ENCODE measurements at regions not wholly inside any gene's neighbourhood (a gene's known extent, or its start where the extent isn't known, plus 50 kb on each side); places are given as distances from the start of the nearest gene placed in this dataset.

DNA sequence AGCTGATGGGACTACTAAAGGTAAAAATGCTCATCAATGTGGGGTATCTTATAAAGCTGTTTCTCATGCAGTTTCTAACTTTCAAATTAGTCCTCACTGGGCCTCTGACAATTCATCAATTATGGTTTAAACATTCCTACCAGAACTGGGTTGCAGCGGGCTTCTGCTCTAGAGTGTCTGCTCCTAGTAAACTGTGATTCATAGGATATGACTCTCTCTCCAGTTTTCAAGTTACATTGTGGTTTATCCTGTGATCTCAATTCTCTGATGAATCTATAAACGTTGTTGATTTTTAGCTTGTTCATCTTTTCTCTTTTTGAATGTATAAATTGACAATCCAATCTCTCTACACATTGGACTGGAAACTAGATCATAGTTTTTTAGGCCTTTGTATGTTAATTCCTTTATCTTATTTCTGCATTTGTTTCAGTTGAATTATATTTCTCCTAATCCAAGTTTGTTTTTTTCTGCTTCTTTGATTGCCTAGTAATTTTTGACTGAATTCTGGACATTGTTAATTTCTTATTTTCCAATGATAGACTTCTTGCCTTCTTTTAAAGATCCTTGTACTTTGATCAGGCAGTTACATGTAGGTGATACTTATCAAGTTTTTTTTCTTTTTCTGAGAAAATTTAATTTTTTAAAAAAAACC lies 822.6 kb downstream of the TLE1 start:
- no peaks in the 10 kb centered on the region for H3K36me3 ChIP-seq (ENCODE audit: insufficient read depth, low read length)
- no peak overlapping the region for H3K27ac ChIP-seq
- no peaks in the 10 kb centered on the region for H3K9me3 ChIP-seq (ENCODE audit: low read depth, low read length)
- DNase-seq (ENCODE audit: low read depth, low spot score) = no peak
- TF ChIP-seq FOXP2 (optimal IDR thresholded peaks at IDR 0.05; ENCODE audit: control extremely low read depth, extremely low read length, insufficient read depth) (no peak), POLR2AphosphoS5 (IDR thresholded peaks at IDR 0.05; ENCODE audit: borderline replicate concordance, low read depth, low read length) (no peak)
- no peak overlapping the region for H3K9ac ChIP-seq (ENCODE audit: insufficient read length)
- H3K4me3 ChIP-seq = no peak overlapping the region

DNA sequence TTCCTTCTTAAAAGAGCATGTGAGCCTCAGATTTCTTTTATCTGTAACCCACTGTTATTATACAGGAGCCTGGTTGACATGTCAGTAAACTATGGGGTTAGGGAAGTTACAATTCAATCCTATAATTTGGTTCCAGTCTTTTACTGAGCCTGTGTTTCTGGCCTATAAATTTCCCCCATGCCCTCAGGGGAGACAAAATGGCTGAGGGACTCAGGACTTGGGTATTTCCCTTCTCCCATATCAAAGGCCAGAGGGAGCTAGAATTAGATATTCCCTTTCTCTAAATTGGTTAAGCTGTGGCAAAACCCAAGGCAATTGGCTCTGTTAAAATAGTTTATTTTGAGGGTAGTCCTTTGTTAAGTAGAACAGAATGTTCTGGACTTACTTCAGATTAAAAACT lies 823.2 kb downstream of the TLE1 start:
- no peaks in the 10 kb centered on the region for H3K36me3 ChIP-seq (ENCODE audit: insufficient read depth, low read length)
- H3K9ac ChIP-seq (ENCODE audit: insufficient read length) = no peak overlapping the region
- DNase-seq (ENCODE audit: low read depth, low spot score) = no peak
- no peak overlapping the region for H3K4me3 ChIP-seq
- H3K27ac ChIP-seq = no peak overlapping the region
- H3K9me3 ChIP-seq (ENCODE audit: low read depth, low read length) = no peaks in the 10 kb centered on the region
- TF ChIP-seq EZH2 (IDR thresholded peaks at IDR 0.05) = no peak
- no peak for TF ChIP-seq POLR2AphosphoS5 (IDR thresholded peaks at IDR 0.05; ENCODE audit: borderline replicate concordance, low read depth, low read length)
- no peak for TF ChIP-seq FOXP2 (optimal IDR thresholded peaks at IDR 0.05; ENCODE audit: control extremely low read depth, extremely low read length, insufficient read depth)

DNA sequence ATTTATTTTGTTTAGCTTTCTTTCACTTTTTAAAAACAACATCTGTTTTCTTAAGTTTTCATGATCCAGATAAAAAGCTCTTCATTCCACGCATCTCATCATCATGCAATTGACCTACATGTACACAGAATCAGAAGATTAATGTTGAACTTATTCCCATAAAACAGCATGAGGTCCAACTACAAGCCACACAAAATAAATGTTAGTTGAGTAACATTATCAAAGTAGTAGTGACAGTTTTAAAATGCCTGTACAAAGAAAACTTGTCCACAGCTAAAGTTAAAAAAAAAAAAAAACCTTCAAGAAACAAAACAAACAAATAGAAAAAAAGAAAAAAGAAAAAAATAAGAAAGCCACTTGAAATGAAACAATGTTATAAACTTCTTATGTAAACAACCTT lies 846.3 kb downstream of the TLE1 start:
- Histone ChIP-seq H3K36me3 (ENCODE audit: insufficient read depth, low read length) (no peaks in the 10 kb centered on the region), H3K9me3 (ENCODE audit: low read depth, low read length) (no peaks in the 10 kb centered on the region), H3K27ac (no peak overlapping the region), H3K4me3 (no peak overlapping the region), H3K9ac (ENCODE audit: insufficient read length) (no peak overlapping the region)
- TF ChIP-seq EZH2 (IDR thresholded peaks at IDR 0.05) = no peak
- no peak for TF ChIP-seq POLR2AphosphoS5 (IDR thresholded peaks at IDR 0.05; ENCODE audit: borderline replicate concordance, low read depth, low read length)
- TF ChIP-seq FOXP2 (optimal IDR thresholded peaks at IDR 0.05; ENCODE audit: control extremely low read depth, extremely low read length, insufficient read depth) = no peak
- no peak for DNase-seq (ENCODE audit: low read depth, low spot score)

DNA sequence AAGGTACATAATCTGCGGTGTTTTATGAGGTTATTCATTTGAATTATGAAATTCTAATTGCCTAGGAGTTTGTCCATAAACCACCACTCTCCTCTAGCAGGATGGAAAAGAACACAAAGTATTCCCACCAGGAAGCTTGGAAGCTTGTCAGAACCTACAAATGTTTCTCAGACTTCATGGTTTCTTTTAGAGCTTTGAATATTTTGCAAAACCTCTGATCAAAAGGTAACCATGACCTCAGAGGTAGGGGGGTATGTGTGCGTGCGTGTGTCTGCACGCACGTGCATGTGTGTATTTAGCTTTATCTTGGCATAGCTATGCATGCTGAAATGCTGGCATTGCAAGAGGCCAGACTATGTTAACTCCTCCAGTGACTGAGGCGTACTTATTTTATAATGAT lies 847.0 kb downstream of the TLE1 start:
- Histone ChIP-seq H3K27ac (no peak overlapping the region), H3K9ac (ENCODE audit: insufficient read length) (no peak overlapping the region), H3K4me3 (no peak overlapping the region), H3K9me3 (ENCODE audit: low read depth, low read length) (no peaks in the 10 kb centered on the region), H3K36me3 (ENCODE audit: insufficient read depth, low read length) (no peaks in the 10 kb centered on the region)
- DNase-seq (ENCODE audit: low read depth, low spot score) = no peak
- TF ChIP-seq FOXP2 (optimal IDR thresholded peaks at IDR 0.05; ENCODE audit: control extremely low read depth, extremely low read length, insufficient read depth) (no peak), EZH2 (IDR thresholded peaks at IDR 0.05) (no peak), POLR2AphosphoS5 (IDR thresholded peaks at IDR 0.05; ENCODE audit: borderline replicate concordance, low read depth, low read length) (no peak)

DNA sequence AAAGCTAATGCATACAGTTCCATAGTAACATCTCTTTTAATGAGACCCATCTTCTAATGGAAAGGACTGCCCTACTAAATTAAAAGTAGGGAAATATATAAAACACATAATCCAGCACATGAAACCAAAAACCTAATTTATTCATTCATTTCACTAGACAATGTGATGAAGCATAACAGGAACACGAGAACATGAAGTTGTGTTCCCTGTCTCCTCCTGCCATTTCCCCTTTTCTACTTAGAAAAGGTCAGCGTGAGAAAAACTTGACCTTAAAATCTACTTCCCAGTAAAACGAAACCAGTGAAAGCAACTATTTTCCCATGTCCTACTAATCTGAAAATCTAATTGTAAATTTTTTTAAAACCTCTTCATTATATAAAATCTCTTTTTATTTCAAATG lies 847.5 kb downstream of the TLE1 start:
- DNase-seq (ENCODE audit: low read depth, low spot score) = no peak
- no peak for TF ChIP-seq FOXP2 (optimal IDR thresholded peaks at IDR 0.05; ENCODE audit: control extremely low read depth, extremely low read length, insufficient read depth)
- TF ChIP-seq POLR2AphosphoS5 (IDR thresholded peaks at IDR 0.05; ENCODE audit: borderline replicate concordance, low read depth, low read length) = no peak
- no peak for TF ChIP-seq EZH2 (IDR thresholded peaks at IDR 0.05)
- no peaks in the 10 kb centered on the region for H3K9me3 ChIP-seq (ENCODE audit: low read depth, low read length)
- H3K9ac ChIP-seq (ENCODE audit: insufficient read length) = no peak overlapping the region
- H3K4me3 ChIP-seq = no peak overlapping the region
- H3K27ac ChIP-seq = no peak overlapping the region
- no peaks in the 10 kb centered on the region for H3K36me3 ChIP-seq (ENCODE audit: insufficient read depth, low read length)

DNA sequence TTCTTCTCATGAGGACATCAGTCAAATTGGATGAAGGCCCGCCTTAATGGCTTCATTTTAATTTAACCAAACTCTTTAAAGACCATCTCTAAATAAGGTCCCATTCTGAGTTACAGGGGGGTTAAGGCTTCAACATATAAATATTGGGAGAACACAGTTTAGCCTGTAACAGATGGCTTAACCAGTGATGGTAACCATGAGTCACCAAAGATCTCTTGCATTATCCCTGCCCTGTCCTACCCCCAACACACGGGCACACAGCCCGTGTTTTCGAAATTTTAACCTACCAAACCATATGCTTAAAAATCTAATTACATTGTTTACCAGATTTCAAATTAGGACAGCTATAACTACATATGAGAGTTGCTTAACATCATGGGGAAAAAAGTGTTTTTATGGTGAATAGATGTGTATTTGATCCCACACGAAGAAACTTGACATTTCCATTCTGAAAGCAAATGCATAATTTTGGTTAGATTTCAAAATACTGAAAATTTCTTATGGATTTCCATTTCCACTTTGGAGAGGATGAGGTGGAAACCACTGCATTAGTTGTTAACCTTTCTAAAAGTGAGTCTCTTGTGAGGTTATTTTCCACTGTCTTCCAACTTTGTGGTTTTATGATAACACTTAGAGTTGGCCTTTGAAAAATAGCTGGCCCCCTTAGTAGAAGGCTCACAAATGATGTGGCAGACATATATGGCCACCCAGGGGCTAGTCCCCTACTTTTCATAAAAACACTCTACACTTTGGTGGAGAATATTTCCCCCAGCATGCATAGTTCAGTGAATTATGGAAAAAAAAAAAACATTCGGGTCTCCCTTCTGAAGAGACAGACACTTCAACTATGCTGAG lies 849.3 kb downstream of the TLE1 start:
- no peak for DNase-seq (ENCODE audit: low read depth, low spot score)
- Histone ChIP-seq H3K27ac (no peak overlapping the region), H3K36me3 (ENCODE audit: insufficient read depth, low read length) (no peaks in the 10 kb centered on the region), H3K4me3 (no peak overlapping the region), H3K9ac (ENCODE audit: insufficient read length) (no peak overlapping the region), H3K9me3 (ENCODE audit: low read depth, low read length) (no peaks in the 10 kb centered on the region)
- TF ChIP-seq EZH2 (IDR thresholded peaks at IDR 0.05) (no peak), POLR2AphosphoS5 (IDR thresholded peaks at IDR 0.05; ENCODE audit: borderline replicate concordance, low read depth, low read length) (no peak), FOXP2 (optimal IDR thresholded peaks at IDR 0.05; ENCODE audit: control extremely low read depth, extremely low read length, insufficient read depth) (no peak)

GRCh38 chr9:80836013-80836412 lies 853.3 kb downstream of the TLE1 start:
- Histone ChIP-seq H3K9ac (ENCODE audit: insufficient read length) (no peak overlapping the region), H3K36me3 (ENCODE audit: insufficient read depth, low read length) (no peaks in the 10 kb centered on the region), H3K27ac (no peak overlapping the region), H3K4me3 (no peak overlapping the region), H3K9me3 (ENCODE audit: low read depth, low read length) (no peaks in the 10 kb centered on the region)
- no peak for DNase-seq (ENCODE audit: low read depth, low spot score)
- TF ChIP-seq POLR2AphosphoS5 (IDR thresholded peaks at IDR 0.05; ENCODE audit: borderline replicate concordance, low read depth, low read length) = no peak
- TF ChIP-seq FOXP2 (optimal IDR thresholded peaks at IDR 0.05; ENCODE audit: control extremely low read depth, extremely low read length, insufficient read depth) = no peak
- TF ChIP-seq EZH2 (IDR thresholded peaks at IDR 0.05) = no peak

DNA sequence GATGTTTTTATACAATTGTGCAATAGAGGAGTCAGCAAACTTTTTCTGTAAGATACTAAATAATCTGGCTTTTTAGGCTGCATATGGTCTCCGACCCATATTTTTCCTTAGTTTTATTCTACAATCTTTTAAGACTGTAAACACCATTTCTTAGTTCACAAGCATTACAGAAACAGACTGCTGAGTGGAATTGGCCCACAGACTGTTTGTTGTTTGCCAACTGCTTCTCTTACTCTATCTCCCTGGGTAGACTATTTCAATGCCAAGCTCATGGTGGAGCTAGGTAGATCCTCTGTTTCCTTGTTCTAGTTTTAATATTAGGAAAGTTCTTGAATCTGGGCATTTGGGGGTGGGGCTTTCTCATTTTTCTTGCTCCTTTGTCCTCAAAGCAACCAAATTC lies 857.6 kb downstream of the TLE1 start:
- Histone ChIP-seq H3K4me3 (no peak overlapping the region), H3K36me3 (ENCODE audit: insufficient read depth, low read length) (no peaks in the 10 kb centered on the region), H3K27ac (no peak overlapping the region), H3K9me3 (ENCODE audit: low read depth, low read length) (no peaks in the 10 kb centered on the region), H3K9ac (ENCODE audit: insufficient read length) (no peak overlapping the region)
- TF ChIP-seq POLR2AphosphoS5 (IDR thresholded peaks at IDR 0.05; ENCODE audit: borderline replicate concordance, low read depth, low read length) (no peak), EZH2 (IDR thresholded peaks at IDR 0.05) (no peak), FOXP2 (optimal IDR thresholded peaks at IDR 0.05; ENCODE audit: control extremely low read depth, extremely low read length, insufficient read depth) (no peak)
- DNase-seq (ENCODE audit: low read depth, low spot score) = no peak
